Liver (tissue), 8 donors: ENCODE measurements at regions not wholly inside any gene's neighbourhood (a gene's known extent, or its start where the extent isn't known, plus 50 kb on each side); places are given as distances from the start of the nearest gene placed in this dataset.

Source experiments
- DNase-seq: peaks from one replicate; pipeline ENCODE4 v3.0.0-alpha.2; 2017; ENCODE audit warnings: low spot score
- H3K27ac ChIP-seq, 2 donors: one replicate each; pipeline ENCODE4 v1.7.0; 2013; ENCODE audit warnings: inconsistent platforms in 2 of 2, low read length in 2 of 2, control low read depth in 1 of 2, low read depth in 1 of 2, mild to moderate bottlenecking in 1 of 2
- H3K27me3 ChIP-seq, 4 donors: one replicate each; pipeline versions ENCODE4 v1.6.1 to v1.7.0; 2013; ENCODE audit warnings: low read length in 3 of 4, inconsistent platforms in 1 of 4, mild to moderate bottlenecking in 1 of 4, moderate library complexity in 1 of 4; ENCODE audit not compliant: control insufficient read depth in 4 of 4, insufficient read depth in 4 of 4
- H3K36me3 ChIP-seq, 4 donors: one replicate each; pipeline versions ENCODE4 v1.6.1 to v1.7.0; 2013; ENCODE audit warnings: low read length in 3 of 4, mild to moderate bottlenecking in 3 of 4, low read depth in 1 of 4, moderate library complexity in 1 of 4; ENCODE audit not compliant: control insufficient read depth in 4 of 4, insufficient read depth in 3 of 4
- H3K4me1 ChIP-seq, 4 donors: one replicate each; pipeline versions ENCODE4 v1.6.1 to v1.7.0; 2013; ENCODE audit warnings: low read length in 3 of 4, mild to moderate bottlenecking in 3 of 4, moderate library complexity in 1 of 4; ENCODE audit not compliant: control insufficient read depth in 4 of 4, insufficient read depth in 4 of 4
- H3K4me3 ChIP-seq, 3 donors: one replicate each; pipeline versions ENCODE4 v1.6.1 to v1.7.0; 2013; ENCODE audit warnings: low read length in 3 of 3, control low read depth in 1 of 3, low read depth in 1 of 3, mild to moderate bottlenecking in 1 of 3
- H3K9ac ChIP-seq, 2 donors: one replicate each; pipeline ENCODE4 v1.7.0; 2013; ENCODE audit warnings: low read length in 2 of 2, mild to moderate bottlenecking in 2 of 2, moderate library complexity in 2 of 2, control low read depth in 1 of 2, low read depth in 1 of 2
- H3K9me3 ChIP-seq, 4 donors: one replicate each; pipeline versions ENCODE4 v1.6.1 to v1.7.0; 2013; ENCODE audit warnings: low read length in 3 of 4; ENCODE audit not compliant: control insufficient read depth in 4 of 4
- CTCF ChIP-seq: fragments of 150-350 bp; IDR thresholded peaks from 2 replicates; pipeline ENCODE4 v1.5.1; 2017; ENCODE audit warnings: improper control_type of control experiment, low read depth, low read length; ENCODE audit not compliant: missing input control
- EGR1 ChIP-seq, 2 donors: IDR thresholded peaks; 2 replicates each; pipeline ENCODE4 v1.6.1; 2016 to 2018; ENCODE audit warnings: antibody characterized with exemption in 2 of 2, low read depth in 2 of 2
- FOXA1 ChIP-seq: IDR thresholded peaks from 2 replicates; pipeline ENCODE4 v1.6.1; 2016; ENCODE audit warnings: antibody characterized with exemption
- FOXA2 ChIP-seq: IDR thresholded peaks from 2 replicates; pipeline ENCODE4 v1.6.1; 2016; ENCODE audit warnings: antibody characterized with exemption
- GABPA ChIP-seq, 2 donors: IDR thresholded peaks in 1 of 2; conservative IDR thresholded peaks in 1 of 2; 2 replicates each; pipeline ENCODE4 v1.6.1; 2016; ENCODE audit warnings: antibody characterized with exemption in 2 of 2, mild to moderate bottlenecking in 1 of 2, moderate library complexity in 1 of 2
- HNF4A ChIP-seq, 2 donors: conservative IDR thresholded peaks; 2 replicates each; pipeline ENCODE4 v1.6.1; 2016; ENCODE audit warnings: antibody characterized with exemption in 2 of 2, mild to moderate bottlenecking in 2 of 2
- HNF4G ChIP-seq: IDR thresholded peaks from 2 replicates; pipeline ENCODE4 v1.6.1; 2016; ENCODE audit warnings: antibody characterized with exemption
- JUND ChIP-seq, 2 donors: IDR thresholded peaks; 2 replicates each; pipeline ENCODE4 v1.6.1; 2016; ENCODE audit warnings: antibody characterized with exemption in 2 of 2
- MAX ChIP-seq: IDR thresholded peaks from 2 replicates; pipeline ENCODE4 v1.6.1; 2016; ENCODE audit warnings: antibody characterized with exemption
- NR2F2 ChIP-seq: IDR thresholded peaks from 2 replicates; pipeline ENCODE4 v1.6.1; 2016; ENCODE audit warnings: antibody characterized with exemption
- RAD21 ChIP-seq, 2 donors: IDR thresholded peaks; 2 replicates each; pipeline ENCODE4 v1.6.1; 2016; ENCODE audit warnings: antibody characterized with exemption in 2 of 2, mild to moderate bottlenecking in 2 of 2
- RXRA ChIP-seq, 2 donors: IDR thresholded peaks; 2 replicates each; pipeline ENCODE4 v1.6.1; 2017 to 2018; ENCODE audit warnings: antibody characterized with exemption in 2 of 2, mild to moderate bottlenecking in 1 of 2
- SP1 ChIP-seq: IDR thresholded peaks from 2 replicates; pipeline ENCODE4 v1.6.1; 2018; ENCODE audit warnings: antibody characterized with exemption, mild to moderate bottlenecking
- TAF1 ChIP-seq: conservative IDR thresholded peaks from 2 replicates; pipeline ENCODE4 v1.6.1; 2016; ENCODE audit warnings: antibody characterized with exemption, mild to moderate bottlenecking
- YY1 ChIP-seq: IDR thresholded peaks from 2 replicates; pipeline ENCODE4 v1.6.1; 2016; ENCODE audit warnings: antibody characterized with exemption, mild to moderate bottlenecking
- ZBTB33 ChIP-seq: IDR thresholded peaks from 2 replicates; pipeline ENCODE4 v1.6.1; 2016; ENCODE audit warnings: antibody characterized with exemption
- WGBS: extraction: QIAGEN DNeasy Blood & Tissue Kit; methylation state at CpG from one replicate; pipeline ENCODE4 v1.1.7; 2013; 5-methylcytosine and 5-hydroxymethylcytosine counted together
- TF ChIP-seq, protein P1 (sequence below): IDR thresholded peaks from 2 replicates; pipeline ENCODE4 v1.6.1; 2016; ENCODE audit warnings: antibody characterized with exemption
- TF ChIP-seq, protein P2 (sequence below): IDR thresholded peaks from 2 replicates; pipeline ENCODE4 v1.6.1; 2016; ENCODE audit warnings: antibody characterized with exemption, mild to moderate bottlenecking
- donor health status: healthy.
- donor health status: healthy.
- donor health status: healthy.
- donor health status: healthy.
- donor health status: healthy.

DNA sequence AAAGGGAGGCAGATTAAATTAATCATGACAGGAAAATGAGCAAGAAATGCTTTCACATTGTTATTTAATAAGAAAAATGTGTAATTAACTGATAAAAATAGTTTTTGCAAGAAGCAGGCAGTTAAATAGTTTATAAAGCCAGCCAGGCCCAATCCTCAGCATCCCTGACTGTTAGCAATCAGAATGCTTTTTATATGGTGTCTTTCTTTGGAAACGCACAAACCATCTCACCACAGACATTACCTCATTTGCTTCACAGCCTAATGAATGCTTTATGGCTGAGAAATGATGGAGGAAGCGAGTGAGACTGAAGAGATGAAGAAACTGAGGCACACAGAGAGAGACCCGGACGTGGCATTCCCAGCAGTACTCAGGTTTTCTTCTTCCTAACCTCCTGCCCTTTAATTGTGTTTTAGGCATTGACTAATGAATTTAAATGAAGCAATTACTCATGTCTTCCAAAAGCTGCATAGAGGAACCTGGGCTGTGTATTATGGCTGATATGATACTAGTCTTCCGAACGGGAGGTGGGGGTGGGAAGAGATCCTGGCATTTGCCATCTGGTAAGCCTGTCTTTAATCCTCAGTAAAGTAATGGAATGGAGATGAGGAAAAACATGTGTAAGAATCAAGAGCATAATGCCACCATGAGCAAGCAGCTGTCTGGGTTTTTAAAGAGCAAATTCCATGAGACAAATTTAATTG lies 116.1 kb upstream of the LMO4 start:
- no peaks in the 10 kb centered on the region for H3K4me1 ChIP-seq
- no peak overlapping the region for H3K4me3 ChIP-seq
- H3K27ac ChIP-seq = no peak overlapping the region
- DNase-seq = no peak
- no peak for TF ChIP-seq NR2F2
- no peak for TF ChIP-seq JUND (IDR thresholded peaks at IDR 0.05)
- no peak for TF ChIP-seq EGR1 (IDR thresholded peaks at IDR 0.05; ENCODE audit: low read depth in 2 of 2)
- no peak for TF ChIP-seq GABPA (IDR thresholded peaks at IDR 0.05 in 1 of 2, conservative IDR thresholded peaks at IDR 0.05 in 1 of 2)
- no peak for TF ChIP-seq FOXA2
- TF ChIP-seq ZBTB33 = no peak
- TF ChIP-seq, protein P1, sequence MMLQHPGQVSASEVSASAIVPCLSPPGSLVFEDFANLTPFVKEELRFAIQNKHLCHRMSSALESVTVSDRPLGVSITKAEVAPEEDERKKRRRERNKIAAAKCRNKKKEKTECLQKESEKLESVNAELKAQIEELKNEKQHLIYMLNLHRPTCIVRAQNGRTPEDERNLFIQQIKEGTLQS = no peak
- TF ChIP-seq, protein P2, sequence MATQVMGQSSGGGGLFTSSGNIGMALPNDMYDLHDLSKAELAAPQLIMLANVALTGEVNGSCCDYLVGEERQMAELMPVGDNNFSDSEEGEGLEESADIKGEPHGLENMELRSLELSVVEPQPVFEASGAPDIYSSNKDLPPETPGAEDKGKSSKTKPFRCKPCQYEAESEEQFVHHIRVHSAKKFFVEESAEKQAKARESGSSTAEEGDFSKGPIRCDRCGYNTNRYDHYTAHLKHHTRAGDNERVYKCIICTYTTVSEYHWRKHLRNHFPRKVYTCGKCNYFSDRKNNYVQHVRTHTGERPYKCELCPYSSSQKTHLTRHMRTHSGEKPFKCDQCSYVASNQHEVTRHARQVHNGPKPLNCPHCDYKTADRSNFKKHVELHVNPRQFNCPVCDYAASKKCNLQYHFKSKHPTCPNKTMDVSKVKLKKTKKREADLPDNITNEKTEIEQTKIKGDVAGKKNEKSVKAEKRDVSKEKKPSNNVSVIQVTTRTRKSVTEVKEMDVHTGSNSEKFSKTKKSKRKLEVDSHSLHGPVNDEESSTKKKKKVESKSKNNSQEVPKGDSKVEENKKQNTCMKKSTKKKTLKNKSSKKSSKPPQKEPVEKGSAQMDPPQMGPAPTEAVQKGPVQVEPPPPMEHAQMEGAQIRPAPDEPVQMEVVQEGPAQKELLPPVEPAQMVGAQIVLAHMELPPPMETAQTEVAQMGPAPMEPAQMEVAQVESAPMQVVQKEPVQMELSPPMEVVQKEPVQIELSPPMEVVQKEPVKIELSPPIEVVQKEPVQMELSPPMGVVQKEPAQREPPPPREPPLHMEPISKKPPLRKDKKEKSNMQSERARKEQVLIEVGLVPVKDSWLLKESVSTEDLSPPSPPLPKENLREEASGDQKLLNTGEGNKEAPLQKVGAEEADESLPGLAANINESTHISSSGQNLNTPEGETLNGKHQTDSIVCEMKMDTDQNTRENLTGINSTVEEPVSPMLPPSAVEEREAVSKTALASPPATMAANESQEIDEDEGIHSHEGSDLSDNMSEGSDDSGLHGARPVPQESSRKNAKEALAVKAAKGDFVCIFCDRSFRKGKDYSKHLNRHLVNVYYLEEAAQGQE = no peak
- TF ChIP-seq HNF4A (conservative IDR thresholded peaks at IDR 0.05) = no peak
- TF ChIP-seq HNF4G = no peak
- no peak for TF ChIP-seq CTCF
- no peak for TF ChIP-seq TAF1
- no peak for TF ChIP-seq YY1
- no peak for TF ChIP-seq FOXA1
- no peak for TF ChIP-seq SP1
- TF ChIP-seq RXRA (IDR thresholded peaks at IDR 0.05) = no peak
- no peak for TF ChIP-seq MAX
- TF ChIP-seq RAD21 (IDR thresholded peaks at IDR 0.05) = no peak
- H3K9me3 ChIP-seq = peaks cover 0 to 4% (median 1%) of the 10 kb centered on the region in 4 donors
- WGBS = 74% methylated on average over 6 of the region's 6 CpGs
- H3K9ac ChIP-seq = no peak overlapping the region
- no peaks in the 10 kb centered on the region for H3K36me3 ChIP-seq
- H3K27me3 ChIP-seq = peaks cover 0 to 2% (median 0%) of the 10 kb centered on the region in 4 donors
